ENCODE measurements at regions not wholly inside any gene's neighbourhood (a gene's known extent, or its start where the extent isn't known, plus 50 kb on each side); places are given as distances from the start of the nearest gene placed in this dataset.
"Not testable (repeated sequence)": the region's sequence is repeated elsewhere in the genome, so short reads cannot be mapped to it uniquely, and the experiment has no call there.

DNA sequence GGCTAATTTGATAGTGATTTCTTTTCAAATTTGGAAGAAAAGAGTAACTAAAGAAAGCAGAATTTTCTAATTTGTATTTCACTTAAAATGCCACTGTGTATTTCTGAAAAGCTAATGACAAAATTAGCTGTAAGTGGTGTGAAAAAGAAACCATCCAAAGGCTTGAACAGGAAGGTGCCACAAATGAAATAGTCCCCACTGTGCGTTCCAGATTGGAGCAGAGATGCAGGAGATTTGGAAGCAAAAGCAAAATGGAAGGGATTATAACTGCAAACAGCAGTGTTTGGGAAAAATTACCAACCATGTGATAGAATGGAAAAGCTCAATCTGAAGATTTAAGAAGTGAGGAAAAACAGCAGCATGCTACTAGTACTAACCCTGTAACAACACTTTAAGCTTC lies 498.7 kb downstream of the SUCLG1 start:
- DNase-seq, result no peak

DNA sequence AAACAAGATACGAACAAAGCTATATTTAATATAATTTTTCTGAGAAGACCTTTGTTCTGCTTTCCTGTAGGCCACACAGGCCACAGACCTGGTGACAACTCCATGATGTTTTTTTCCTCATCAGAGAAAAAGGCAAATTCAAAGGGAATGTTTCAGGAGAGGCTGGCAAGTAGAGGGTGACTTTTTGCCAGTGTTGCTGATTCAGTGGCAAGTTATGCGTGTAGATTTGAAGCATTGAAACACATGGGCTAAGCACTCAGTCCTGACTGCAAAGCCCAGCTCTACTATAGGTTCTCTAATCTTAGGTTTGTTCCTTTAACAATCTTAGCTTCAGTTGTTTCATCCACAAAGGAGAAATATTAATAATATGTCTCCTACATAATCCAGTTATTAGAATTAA lies 499.8 kb downstream of the SUCLG1 start:
- no peak for DNase-seq

DNA sequence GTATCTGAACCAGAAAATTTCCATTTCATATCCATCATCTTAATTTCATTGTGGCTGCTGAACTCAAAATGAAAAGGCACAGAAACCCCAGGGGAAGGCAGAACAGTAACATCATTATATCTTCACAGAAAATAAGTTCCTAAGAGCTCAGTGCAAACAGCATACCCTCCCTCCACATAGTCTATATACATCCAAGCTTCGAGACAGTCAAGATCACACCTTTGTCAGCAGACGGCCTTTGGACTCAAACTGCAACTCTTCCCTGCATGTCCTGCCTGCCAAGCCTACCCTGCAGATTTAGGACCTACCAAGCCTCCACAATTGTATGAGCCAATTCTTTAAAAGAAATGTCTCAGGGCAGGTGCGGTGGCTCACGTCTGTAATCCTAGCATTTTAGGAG lies 502.1 kb downstream of the SUCLG1 start:
- DNase-seq, result no peak

DNA sequence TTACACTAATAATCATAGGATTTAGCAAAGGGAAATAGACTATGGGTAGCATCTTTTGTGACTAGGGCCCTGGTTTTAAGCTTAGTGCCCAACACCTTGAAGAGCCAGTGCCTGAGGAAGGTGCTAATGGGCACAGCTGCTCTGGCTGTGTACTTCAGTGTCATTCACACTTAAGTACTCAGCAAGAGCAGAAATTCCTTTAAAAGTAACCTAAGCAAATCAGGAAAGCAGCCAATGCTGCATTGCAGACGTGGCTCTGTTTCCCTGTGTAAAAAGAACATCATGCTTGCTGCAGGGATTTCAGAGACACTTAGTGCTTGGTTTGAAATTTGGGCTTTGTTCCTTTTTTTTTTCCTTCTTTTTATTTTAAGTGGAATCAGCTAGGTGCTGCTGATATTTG lies 505.4 kb downstream of the SUCLG1 start:
- no peak for DNase-seq

DNA sequence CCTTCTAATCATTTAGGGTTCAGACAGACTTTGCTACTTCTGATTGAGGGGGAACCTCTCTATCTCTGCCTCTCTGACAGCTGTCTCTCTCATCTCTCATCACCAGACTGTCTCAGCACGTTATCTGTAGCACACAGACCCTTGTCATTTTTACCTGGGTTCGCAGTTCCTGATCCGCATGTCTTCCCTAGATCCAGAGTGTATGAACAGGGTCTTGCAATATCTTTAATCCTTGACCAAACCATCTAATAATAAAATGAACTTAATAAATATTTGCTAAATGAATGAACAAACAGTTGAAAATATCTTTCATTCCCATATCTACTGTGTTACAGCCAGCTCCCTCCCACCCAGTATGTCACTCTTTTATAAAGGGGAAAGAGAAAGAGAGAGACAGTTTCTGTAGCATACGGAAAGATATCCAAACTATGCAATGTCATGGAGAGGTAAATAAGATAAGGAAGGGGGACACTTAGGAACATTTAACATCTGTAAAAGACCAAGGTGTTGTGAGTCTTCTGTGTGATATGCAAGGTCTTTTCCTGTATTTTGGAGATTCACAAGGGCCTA lies 507.6 kb downstream of the SUCLG1 start:
- no peak for DNase-seq

DNA sequence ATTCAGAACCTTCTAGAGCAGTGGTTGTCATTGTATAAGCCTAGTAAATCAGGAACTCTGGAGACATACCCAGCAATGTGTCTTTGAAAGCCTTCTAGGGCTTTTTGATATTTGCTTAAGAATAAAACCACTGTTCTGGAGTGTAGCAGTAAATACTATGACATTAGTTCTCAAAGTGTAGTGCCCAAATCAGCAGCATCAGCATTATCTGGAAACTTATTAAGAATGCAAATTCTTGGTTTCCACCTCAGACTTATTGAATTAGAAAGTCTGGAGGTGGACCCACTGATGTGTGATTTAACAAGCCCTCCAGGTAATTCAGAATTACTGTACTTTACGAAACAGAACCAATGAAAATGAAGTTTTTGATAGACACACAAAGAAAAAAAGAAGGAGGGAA lies 509.7 kb downstream of the SUCLG1 start:
- no peak for DNase-seq

DNA sequence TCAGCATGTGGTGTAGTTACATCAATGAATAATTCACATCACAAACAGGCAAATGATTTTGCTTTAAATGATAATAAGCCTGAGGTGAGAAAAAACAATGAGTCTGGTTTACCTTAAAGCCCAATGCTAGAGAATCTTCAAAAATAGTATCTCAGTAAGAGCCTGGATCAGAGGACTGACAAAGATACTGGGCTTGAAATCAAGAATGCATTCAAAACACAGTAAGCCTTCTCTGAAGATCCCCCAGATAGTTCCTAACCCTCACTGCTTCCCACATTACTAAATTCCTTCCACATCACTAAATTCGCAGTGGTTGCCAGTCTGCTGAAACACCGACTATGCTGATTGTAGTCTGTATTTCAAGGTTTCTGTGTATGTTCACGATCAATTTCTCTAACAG lies 514.9 kb downstream of the SUCLG1 start:
- DNase-seq, result no peak

DNA sequence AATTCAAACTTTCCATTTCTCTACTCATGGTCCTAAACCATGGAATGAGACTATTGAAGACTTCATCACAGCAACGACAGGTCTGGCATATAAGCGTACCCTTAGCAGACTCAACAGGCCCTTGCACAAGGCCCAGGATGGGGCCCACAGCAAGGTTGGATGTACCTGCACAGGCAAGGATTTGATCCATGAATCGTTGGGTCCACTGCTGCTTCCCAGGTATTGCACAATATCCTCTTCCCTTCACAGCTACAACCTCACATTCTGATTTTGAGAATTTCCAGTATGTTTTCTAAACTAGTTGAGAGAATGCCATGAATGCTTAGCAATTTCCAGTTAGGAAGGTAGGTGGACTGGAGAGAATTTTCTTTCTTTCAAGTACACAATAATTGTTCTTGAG lies 515.8 kb downstream of the SUCLG1 start:
- DNase-seq, result no peak

DNA sequence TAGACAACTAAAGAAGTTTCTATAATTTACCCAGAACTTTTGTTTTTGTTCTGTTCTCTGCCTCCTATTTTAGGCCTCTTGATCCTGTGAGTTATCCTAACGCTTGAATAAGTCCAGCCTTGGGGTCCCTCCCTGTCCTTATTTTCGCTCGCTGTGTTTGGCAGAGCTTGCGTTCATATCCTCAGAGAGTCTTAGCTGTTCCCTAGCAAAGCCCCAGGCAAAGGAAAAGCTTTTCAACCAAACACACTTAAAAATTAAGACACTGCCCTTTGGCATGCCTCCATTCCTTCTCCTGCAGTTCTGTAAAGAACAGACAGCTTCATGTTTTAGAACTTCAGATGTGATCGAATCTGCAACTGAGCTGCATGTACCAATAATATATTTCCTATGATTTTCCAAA lies 517.2 kb downstream of the SUCLG1 start:
- no peak for DNase-seq

DNA sequence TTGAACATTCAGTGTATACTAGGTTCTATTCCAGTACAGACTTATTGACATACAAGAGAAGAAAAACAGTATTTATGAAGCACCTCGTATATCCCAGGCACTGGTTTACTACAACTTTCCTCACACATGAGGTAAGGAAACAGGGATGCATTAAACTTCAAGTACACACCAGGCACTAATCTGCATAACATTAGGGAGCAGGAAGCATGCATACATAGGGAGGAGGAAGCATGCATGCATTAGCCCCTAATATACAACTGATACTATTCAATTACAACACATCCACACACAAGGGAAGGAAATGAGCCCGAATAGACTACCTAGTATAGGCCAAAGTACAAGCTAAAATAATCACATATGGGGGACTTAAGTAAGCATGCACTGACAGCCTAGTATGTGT lies 525.3 kb downstream of the SUCLG1 start:
- DNase-seq, result no peak

DNA sequence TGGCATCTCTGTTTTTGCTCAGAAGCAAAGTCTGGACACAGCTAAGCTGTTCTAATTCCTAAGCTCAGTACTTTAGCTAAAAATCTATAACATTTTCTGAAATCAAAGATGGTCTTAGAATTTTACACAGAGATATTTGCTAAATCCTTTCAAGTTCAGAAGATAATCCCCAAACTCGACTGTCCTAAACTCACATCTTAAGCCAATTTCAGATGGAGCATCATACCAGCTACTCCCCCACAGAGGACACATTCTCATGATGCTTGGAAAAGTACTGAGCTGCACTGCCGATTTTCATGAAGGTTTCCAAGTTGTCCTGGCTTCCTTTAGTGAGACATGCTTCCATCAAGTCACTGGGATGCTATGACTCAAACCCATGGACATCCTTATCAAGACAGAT lies 535.5 kb downstream of the SUCLG1 start:
- no peak for DNase-seq

DNA sequence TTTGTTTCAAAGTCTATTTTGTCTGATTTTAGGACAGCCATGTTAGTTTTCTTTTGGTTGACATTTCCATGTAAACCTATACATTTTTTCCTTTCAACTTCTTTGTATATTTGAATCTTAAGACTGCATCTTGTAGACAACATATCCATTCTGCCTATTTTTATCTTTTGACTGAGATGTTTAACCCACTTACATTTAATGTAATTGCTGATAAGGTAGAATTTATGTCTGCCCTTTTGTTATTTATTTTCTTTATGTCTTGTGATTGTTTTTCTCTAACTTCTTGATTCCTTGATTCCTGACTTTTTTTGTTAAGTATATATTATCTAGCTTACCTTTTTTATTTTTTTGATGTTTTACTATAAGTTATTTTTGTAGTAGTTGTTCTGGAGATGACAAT lies 542.5 kb downstream of the SUCLG1 start:
- no peak for DNase-seq

DNA sequence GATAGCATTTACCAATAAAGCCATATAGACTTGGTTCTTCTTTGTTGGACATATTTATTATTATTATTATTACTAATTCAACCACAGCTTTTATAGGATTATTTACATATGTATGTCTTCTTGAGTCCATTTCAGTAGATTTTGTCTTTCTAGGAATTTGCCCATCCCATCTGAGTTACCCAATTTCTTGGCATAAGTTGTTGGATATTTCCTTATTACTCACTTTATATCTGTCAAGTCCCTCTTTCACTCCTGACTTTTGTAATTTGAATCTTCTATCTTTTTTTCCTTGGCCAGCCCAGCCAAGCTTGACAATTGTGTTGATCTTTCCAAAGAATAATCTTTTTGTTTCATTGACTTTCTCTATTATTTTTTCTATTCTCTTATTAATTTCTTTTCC lies 543.7 kb downstream of the SUCLG1 start:
- DNase-seq, result no peak

DNA sequence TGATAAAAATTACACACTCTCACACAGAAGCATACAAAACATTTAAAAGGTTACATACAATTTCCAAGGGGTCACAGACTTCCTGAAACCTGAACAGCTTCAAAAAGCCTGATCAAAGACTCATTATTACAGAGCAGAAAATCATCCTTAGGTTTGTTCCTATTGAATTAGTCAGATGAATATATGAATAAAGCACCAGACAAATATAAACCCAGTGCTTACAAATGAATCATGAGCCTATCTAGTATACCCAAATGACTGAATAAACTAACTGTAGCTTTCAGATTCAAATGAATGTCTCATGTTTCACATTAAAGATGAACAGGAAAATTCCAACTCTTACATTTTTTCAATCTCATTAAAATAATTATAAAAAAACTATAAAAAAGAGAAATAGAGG lies 550.3 kb downstream of the SUCLG1 start:
- no peak for DNase-seq

DNA sequence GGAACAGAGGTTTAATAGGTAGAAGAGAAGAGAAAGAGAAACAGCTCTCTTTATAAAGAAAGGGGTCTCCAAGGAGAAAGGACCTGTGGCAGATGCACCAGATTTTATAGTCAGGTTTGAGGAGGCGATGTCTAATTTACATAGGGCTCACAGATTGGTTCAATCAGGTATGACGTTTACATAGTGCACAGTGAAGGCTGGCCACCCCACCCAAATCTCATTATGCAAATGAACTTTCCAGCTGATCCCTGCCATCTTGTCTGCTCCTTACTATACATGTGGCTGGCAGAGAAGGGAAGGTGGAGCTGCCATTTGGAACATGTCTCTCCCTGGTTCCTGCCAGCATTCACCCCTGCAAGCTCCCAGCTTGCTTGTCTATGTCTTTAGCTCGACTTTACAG lies 557.8 kb downstream of the SUCLG1 start:
- no peak for DNase-seq

DNA sequence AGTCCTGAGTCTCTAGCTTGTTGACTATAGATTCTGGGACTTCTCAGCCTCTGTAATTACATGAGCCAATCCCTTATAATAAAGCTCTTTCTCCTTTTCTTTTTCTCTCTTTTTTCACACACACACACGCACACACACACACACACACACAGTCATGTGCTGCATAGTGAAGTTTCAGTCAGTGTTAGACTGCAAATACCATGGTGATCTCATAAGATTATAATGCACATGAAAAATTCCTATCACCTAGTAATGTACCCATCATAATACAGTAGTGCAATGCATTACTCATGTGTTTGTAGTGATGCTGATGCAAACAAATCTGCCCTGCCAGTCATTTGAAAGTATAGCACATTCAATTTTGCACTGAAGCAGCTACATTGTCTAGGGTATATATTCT lies 558.2 kb downstream of the SUCLG1 start:
- no peak for DNase-seq

DNA sequence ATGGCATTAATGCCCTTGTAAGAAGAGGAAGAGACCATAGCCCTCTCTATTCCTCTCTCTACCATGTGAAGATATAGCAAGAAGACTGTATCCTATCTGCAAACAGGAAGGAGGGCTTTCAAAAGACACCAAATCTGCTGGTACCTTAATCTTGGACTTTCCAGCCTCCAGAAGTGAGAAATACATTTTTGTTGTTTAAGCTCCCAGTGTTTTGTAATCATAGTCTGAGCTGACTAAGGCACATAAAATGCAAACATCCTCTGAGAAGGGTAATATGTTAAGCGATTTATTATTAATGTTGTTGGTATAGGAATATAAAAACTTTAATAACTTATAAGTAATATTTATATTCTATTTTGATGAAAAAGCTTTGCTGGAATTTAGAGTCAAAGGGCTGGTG lies 559.8 kb downstream of the SUCLG1 start:
- no peak for DNase-seq

DNA sequence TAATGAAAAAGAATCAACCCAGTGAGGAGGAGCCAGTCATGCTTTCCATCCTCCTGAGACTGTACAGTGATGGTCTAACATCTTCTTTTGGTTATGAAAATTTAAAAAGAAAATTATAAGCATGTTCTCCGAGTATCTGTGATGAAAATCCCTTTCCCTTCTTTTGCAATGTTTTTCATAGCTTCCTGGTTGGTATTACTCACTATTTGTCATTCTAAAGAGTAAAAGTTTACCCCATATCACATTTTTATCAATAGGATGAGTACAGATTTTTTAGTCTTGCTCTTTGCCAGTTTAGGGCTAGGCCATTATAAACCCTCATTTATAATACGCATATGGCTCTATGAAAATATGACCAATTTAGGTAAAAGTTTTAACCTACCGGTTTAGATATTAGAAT lies 564.1 kb downstream of the SUCLG1 start:
- no peak for DNase-seq

DNA sequence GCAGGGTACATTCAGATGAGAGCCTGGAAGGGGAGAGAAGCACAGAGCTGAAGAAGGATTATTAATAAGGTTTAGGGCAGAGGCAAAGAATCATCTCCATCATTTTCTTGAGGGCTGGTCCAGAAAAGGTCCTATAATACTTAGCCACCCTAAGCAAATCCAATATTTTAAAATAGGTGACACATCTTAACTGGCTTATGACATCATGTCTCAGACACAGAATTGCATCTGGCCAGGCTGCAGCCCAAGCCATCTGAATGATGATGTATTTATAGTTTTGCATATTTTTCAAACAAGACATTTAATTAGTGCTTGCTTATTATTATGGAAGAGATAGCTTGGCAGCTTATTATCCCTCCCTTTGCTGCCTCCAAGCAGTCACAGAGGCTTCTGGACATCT lies 571.3 kb downstream of the SUCLG1 start:
- DNase-seq, result no peak

DNA sequence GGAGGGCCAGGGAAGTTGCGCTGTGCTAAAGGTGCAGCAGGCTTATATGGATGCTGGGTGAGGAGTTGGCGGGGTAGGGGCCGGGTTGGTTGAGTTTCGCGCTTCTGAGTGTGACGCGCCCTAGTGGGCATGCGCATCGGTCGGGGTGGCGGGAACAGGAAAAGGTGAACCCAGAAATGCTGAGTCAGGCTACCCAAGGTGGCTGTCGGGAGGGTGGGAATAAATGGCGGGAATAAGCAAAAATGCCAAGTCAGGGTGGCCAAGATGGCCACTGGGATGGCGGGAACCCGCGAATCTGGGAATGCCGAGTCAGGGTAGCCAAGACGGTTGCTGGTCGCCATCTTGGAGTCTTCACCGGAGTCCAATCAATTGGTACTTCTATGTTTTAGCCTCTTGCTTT lies 580.0 kb downstream of the SUCLG1 start:
- no peak for DNase-seq

DNA sequence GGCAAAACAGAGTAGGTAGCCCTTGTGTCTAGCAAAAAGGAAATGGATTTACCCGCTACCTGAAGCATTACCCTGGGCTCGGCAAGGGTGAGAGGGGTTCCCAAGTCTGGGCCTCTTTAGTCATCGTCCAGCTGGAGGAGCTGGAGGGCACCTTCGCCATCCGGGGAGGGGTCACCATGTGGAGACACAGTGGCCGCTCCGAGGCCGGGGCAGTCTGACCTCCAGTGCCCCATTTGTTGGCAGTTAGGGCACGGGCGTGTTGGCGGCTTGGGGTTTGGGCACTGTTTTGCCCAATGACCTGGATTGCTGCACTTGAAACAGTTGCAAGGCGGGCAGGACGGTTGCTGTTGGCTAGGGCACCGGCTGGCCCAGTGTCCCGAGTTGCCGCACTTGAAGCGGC lies 581.8 kb downstream of the SUCLG1 start:
- DNase-seq, result not testable (repeated sequence)

DNA sequence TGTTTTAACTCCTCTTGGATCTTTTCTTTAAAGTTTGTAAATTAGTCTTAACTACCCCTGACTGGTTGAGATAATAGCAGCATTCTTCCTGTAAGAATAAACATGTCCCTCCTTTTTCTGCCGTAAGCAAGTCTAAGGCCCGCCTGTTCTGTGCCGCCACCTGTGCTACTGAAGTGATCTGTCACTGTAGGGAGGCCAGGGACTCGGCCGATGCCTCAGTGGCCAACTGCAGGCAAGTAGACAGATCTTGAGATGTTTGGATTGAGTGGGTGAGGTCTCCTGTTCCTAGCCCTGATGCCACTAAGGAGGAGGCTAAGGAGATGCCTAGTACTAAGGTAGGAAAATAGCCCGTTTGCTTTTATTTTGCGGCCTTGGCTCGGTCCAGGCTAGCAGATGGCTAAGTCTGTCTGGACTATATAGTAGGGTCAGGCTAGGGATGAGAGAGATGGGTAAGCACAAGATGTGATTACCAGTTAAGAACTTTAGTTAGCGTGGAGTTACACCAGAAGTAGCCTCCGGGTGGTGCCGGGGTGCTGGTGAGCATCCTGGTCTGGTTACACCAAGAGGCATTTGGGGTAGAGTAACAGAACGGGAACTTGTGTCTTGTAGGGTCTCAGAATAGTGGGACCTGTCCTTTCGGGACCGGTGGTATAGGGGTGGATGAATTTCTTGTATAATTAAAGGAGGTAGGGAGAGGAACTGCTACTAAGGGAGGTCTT lies 584.2 kb downstream of the SUCLG1 start:
- DNase-seq, result no peak

DNA sequence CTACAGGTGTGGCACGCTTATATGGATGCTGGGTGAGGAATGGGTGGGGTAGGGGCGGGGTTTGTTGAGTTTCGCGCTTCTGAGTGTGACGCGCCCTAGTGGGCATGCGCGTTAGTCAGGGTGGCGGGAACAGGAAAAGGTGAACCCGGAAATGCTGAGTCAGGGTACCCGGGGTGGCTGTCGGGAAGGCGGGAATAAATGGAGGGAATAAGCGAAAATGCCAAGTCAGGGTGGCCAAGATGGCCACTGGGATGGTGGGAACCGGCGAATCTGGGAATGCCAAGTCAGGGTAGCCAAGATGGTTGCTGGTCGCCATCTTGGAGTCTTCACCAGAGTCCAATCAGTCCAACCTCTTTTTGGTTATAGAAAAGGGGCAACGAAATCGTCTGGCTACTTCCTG lies 585.0 kb downstream of the SUCLG1 start:
- DNase-seq, result no peak

DNA sequence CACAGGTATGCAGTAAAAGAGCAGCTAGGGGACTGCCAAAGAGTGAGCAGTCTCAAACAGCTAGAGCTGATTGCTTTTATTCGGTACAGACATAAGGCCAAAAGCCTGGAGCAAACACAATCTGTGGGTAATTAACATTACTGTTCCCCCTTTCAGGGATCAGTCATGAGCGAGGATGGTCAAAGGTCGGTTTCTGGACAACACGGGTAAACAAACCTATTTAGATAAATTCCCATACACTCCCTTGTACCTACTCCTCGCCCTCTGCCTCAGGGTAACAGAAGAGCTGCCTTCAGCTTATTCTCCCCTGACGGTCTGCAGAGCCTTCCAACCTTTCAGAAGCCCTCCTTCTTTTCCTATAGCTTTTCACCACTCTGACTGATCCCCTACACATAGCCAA lies 586.0 kb downstream of the SUCLG1 start:
- DNase-seq, result no peak

DNA sequence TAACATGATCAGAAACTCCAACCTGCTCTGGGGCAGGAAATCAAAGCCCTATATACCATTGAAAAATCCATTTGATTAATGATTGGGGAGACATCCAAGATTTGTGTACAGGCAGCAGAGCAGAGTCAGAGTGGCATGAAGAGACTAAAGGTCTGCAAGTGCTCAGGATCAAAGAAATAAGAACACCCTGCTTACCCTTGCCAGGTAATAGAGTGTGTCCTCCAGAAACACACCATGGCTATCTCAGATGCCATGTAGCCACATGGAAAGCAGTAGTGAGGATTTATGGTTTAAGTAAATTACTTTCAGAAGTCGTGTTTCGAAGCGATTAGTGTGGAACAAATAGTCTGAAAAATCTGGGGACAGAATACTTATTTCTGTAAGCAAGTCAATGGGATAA lies 592.9 kb downstream of the SUCLG1 start:
- no peak for DNase-seq
